ENCODE measurements at regions not wholly inside any gene's neighbourhood (a gene's known extent, or its start where the extent isn't known, plus 50 kb on each side); places are given as distances from the start of the nearest gene placed in this dataset.

DNA sequence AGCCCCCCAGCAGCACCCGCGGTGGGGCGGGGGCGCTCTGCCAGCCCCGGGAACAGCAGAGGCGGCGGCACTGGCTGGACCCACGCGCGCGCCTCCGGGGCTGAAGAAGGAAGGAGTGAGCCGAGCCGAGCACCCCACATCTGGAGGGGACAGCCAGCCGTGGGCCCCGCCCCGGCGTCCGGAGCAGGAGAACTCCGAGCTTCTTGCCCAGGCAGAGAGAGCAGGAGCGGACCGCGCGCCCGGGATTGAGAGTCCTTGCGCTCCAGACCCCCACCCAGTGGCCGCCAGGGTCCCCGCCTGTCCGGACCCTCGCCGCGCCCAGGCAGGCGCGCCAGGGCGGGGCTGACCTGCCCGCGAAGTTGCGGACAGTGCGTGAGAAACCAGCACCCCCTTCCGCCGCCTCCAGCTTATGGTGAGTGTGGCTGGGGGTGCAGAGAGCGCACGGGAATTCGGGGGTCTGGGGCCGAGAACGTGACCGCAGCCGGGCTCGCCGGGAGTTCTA is 921.9 kb upstream of the EEF2KMT start:
- no peak for TF ChIP-seq CEBPB (IDR thresholded peaks at IDR 0.05)
- TF ChIP-seq, protein P1, sequence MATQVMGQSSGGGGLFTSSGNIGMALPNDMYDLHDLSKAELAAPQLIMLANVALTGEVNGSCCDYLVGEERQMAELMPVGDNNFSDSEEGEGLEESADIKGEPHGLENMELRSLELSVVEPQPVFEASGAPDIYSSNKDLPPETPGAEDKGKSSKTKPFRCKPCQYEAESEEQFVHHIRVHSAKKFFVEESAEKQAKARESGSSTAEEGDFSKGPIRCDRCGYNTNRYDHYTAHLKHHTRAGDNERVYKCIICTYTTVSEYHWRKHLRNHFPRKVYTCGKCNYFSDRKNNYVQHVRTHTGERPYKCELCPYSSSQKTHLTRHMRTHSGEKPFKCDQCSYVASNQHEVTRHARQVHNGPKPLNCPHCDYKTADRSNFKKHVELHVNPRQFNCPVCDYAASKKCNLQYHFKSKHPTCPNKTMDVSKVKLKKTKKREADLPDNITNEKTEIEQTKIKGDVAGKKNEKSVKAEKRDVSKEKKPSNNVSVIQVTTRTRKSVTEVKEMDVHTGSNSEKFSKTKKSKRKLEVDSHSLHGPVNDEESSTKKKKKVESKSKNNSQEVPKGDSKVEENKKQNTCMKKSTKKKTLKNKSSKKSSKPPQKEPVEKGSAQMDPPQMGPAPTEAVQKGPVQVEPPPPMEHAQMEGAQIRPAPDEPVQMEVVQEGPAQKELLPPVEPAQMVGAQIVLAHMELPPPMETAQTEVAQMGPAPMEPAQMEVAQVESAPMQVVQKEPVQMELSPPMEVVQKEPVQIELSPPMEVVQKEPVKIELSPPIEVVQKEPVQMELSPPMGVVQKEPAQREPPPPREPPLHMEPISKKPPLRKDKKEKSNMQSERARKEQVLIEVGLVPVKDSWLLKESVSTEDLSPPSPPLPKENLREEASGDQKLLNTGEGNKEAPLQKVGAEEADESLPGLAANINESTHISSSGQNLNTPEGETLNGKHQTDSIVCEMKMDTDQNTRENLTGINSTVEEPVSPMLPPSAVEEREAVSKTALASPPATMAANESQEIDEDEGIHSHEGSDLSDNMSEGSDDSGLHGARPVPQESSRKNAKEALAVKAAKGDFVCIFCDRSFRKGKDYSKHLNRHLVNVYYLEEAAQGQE (IDR thresholded peaks at IDR 0.05; ENCODE audit: low read depth): no peak

All from Ishikawa (cell line).